Endothelial cell of umbilical vein (primary cell): ENCODE measurements at regions not wholly inside any gene's neighbourhood (a gene's known extent, or its start where the extent isn't known, plus 50 kb on each side); places are given as distances from the start of the nearest gene placed in this dataset.

Experiments used
- CTCF ChIP-seq, 2 donors: IDR thresholded peaks; 1 replicate in 1 of 2; 2 replicates in 1 of 2; pipeline ENCODE4 v1.5.1; 2011; ENCODE audit warnings: low read length in 2 of 2, mild to moderate bottlenecking in 2 of 2, moderate library complexity in 2 of 2, control low read depth in 1 of 2, inconsistent platforms in 1 of 2, low read depth in 1 of 2; ENCODE audit not compliant: insufficient read depth in 1 of 2; ENCODE audit errors: extremely low read depth in 1 of 2
- FOS ChIP-seq: IDR thresholded peaks from 2 replicates; pipeline ENCODE4 v1.6.1; 2011; ENCODE audit warnings: mild to moderate bottlenecking, low read length, moderate library complexity, borderline replicate concordance; ENCODE audit not compliant: insufficient read depth
- POLR2AphosphoS5 ChIP-seq: IDR thresholded peaks from 2 replicates; pipeline ENCODE4 v1.6.1; 2012; ENCODE audit warnings: low read depth, mild to moderate bottlenecking, control low read depth, low read length, moderate library complexity; ENCODE audit not compliant: insufficient read depth

GRCh38 chr3:176512037-176512436 lies 685.2 kb downstream of the TBL1XR1 start:
- TF ChIP-seq CTCF (IDR thresholded peaks at IDR 0.05; ENCODE audit: extremely low read depth in 1 of 2, insufficient read depth in 1 of 2, low read depth in 1 of 2, low read length in 2 of 2) (no peak), FOS (no peak), POLR2AphosphoS5 (no peak)
